HCT116 (cell line): ENCODE measurements at regions not wholly inside any gene's neighbourhood (a gene's known extent, or its start where the extent isn't known, plus 50 kb on each side); places are given as distances from the start of the nearest gene placed in this dataset.

Source experiments
- ATAC-seq: fragments of 200-7000 bp; cut with Tn5 transposase; 2 replicates; pipeline ENCODE4 v1.9.1; 2020; ENCODE audit warnings: mild to moderate bottlenecking, moderate library complexity
- BruUV-seq: library from RNA; stranded (reverse); fragments of 400-500 nt; replicated peaks from 2 replicates; lab custom pipeline; 2021; lab: Mats Ljungman, UMichigan
- CTCF ChIA-PET: fragments of 300-600 bp; sonication (Branson Sonifier 250); formaldehyde crosslinking; loops from one replicate; lab custom pipeline; 2021; ENCODE audit warnings: antibody characterized with exemption; lab: Charles Lee
- POLR2A ChIA-PET: fragments of 300-600, 350-600 bp; sonication (Branson Sonifier 250); formaldehyde crosslinking; loops from one replicate; lab custom pipeline; 2021; ENCODE audit warnings: antibody characterized with exemption; lab: Charles Lee
- RAD21 ChIA-PET, 2 experiments: fragments of 300-600 bp; sonication (Branson Sonifier 250); formaldehyde crosslinking; loops; one replicate each; lab custom pipeline; 2023; ENCODE audit warnings: low total read pairs in 2 of 2; ENCODE audit not compliant: uncharacterized antibody in 2 of 2, unreplicated experiment in 2 of 2, low non-redundant PET in 1 of 2; lab: Charles Lee
- DNase-seq: peaks from one replicate; pipeline ENCODE4 v3.0.0-alpha.2; 2010; ENCODE audit warnings: low read depth, low spot score
- H2AFZ ChIP-seq: fragments of 200-600 bp; shearing (Covaris generic), sonication (generic); 2 replicates; pipeline ENCODE4 v1.6.1; 2017; ENCODE audit warnings: low read depth, mixed run types, mixed read lengths, antibody characterized with exemption, low read length; ENCODE audit not compliant: poor library complexity, severe bottlenecking
- H3K27ac ChIP-seq: 2 replicates; pipeline ENCODE4 v1.5.1; 2012; ENCODE audit warnings: low read depth, low read length
- H3K27me3 ChIP-seq: fragments of 200-600 bp; sonication (generic); 2 replicates; pipeline ENCODE4 v1.6.1; 2016; ENCODE audit warnings: mixed run types, low read length, mixed read lengths; ENCODE audit not compliant: insufficient read depth
- H3K36me3 ChIP-seq, 2 experiments: fragments of 200-500 bp in 1 of 2; fragments of 200-600 bp in 1 of 2; sonication (Bioruptor generic) in 1 of 2; sonication (generic) in 1 of 2; 2 replicates each; pipeline versions ENCODE4 v1.5.1 to v1.6.1; 2014 to 2016; ENCODE audit warnings: low read length in 2 of 2, inconsistent platforms in 1 of 2, mixed read lengths in 1 of 2, mixed run types in 1 of 2; ENCODE audit not compliant: insufficient read depth in 2 of 2, control insufficient read depth in 1 of 2
- H3K4me1 ChIP-seq, 2 experiments: fragments of 200-600 bp in 1 of 2; sonication (generic) in 1 of 2; 2 replicates each; pipeline versions ENCODE4 v1.5.1 to v1.6.1; 2012 to 2017; ENCODE audit warnings: low read length in 2 of 2, inconsistent platforms in 1 of 2, mild to moderate bottlenecking in 1 of 2, mixed read lengths in 1 of 2, mixed run types in 1 of 2, moderate library complexity in 1 of 2; ENCODE audit not compliant: insufficient read depth in 2 of 2, control insufficient read depth in 1 of 2
- H3K4me2 ChIP-seq: fragments of 200-600 bp; sonication (generic); 2 replicates; pipeline ENCODE4 v1.6.1; 2017; ENCODE audit warnings: mixed run types, low read length, mixed read lengths
- H3K4me3 ChIP-seq, 2 experiments: fragments of 200-600 bp in 1 of 2; sonication (generic) in 1 of 2; replicated peaks in 1 of 2; 2 replicates each; pipeline ENCODE4 v1.5.1; 2011 to 2016; ENCODE audit warnings: low read length in 2 of 2, control low read depth in 1 of 2, low read depth in 1 of 2, mild to moderate bottlenecking in 1 of 2, mixed read lengths in 1 of 2, mixed run types in 1 of 2
- H3K79me2 ChIP-seq: fragments of 200-600 bp; sonication (generic); 2 replicates; pipeline ENCODE4 v1.6.1; 2017; ENCODE audit warnings: mild to moderate bottlenecking, mixed run types, low read length, moderate library complexity, mixed read lengths; ENCODE audit not compliant: insufficient read depth
- H3K9ac ChIP-seq: fragments of 200-600 bp; sonication (generic); 2 replicates; pipeline ENCODE4 v1.6.1; 2016; ENCODE audit warnings: low read length, mixed read lengths
- H3K9me2 ChIP-seq: fragments of 200-600 bp; sonication (generic), shearing (Covaris generic); 2 replicates; pipeline ENCODE4 v1.6.1; 2017; ENCODE audit warnings: mixed run types, mild to moderate bottlenecking, moderate library complexity; ENCODE audit not compliant: insufficient read depth
- H3K9me3 ChIP-seq, 2 experiments: fragments of 200-500 bp in 1 of 2; fragments of 200-600 bp in 1 of 2; sonication (Bioruptor generic) in 1 of 2; sonication (generic) in 1 of 2; 2 replicates each; pipeline ENCODE4 v1.6.1; 2014 to 2017; ENCODE audit warnings: low read length in 2 of 2, mixed read lengths in 2 of 2, inconsistent platforms in 1 of 2, low read depth in 1 of 2, mild to moderate bottlenecking in 1 of 2, mixed run types in 1 of 2, moderate library complexity in 1 of 2; ENCODE audit not compliant: control insufficient read depth in 1 of 2, insufficient read depth in 1 of 2
- H4K20me1 ChIP-seq: fragments of 200-600 bp; sonication (generic), shearing (Covaris generic); 2 replicates; pipeline ENCODE4 v1.6.1; 2017; ENCODE audit warnings: mixed run types, mild to moderate bottlenecking, moderate library complexity; ENCODE audit not compliant: insufficient read depth
- CTCF ChIP-seq, 3 experiments: fragments of 200-600 bp in 1 of 3; sonication (generic) in 1 of 3; IDR thresholded peaks in 2 of 3; conservative IDR thresholded peaks in 1 of 3; 2 replicates each; pipeline ENCODE4 v1.5.1; 2012 to 2017; ENCODE audit warnings: low read depth in 2 of 3, low read length in 2 of 3, antibody characterized with exemption in 1 of 3, borderline replicate concordance in 1 of 3, control low read depth in 1 of 3, mild to moderate bottlenecking in 1 of 3, mixed read lengths in 1 of 3, mixed run types in 1 of 3, moderate library complexity in 1 of 3; ENCODE audit not compliant: insufficient read depth in 1 of 3
- EGR1 ChIP-seq: IDR thresholded peaks from 2 replicates; pipeline ENCODE4 v1.6.1; 2012; ENCODE audit warnings: low read depth
- ELF1 ChIP-seq: IDR thresholded peaks from 2 replicates; pipeline ENCODE4 v1.6.1; 2012; ENCODE audit warnings: low read depth, borderline replicate concordance
- EZH2 ChIP-seq: fragments of 200-600 bp; sonication (generic); IDR thresholded peaks from 2 replicates; pipeline ENCODE4 v1.6.1; 2017; ENCODE audit warnings: antibody characterized with exemption, mixed run types
- EZH2phosphoT487 ChIP-seq: fragments of 200-600 bp; IDR thresholded peaks from 2 replicates; pipeline ENCODE4 v1.6.1; 2018; ENCODE audit warnings: antibody characterized with exemption, borderline replicate concordance
- JUND ChIP-seq: IDR thresholded peaks from 2 replicates; pipeline ENCODE4 v1.6.1; 2012
- MAX ChIP-seq: IDR thresholded peaks from 2 replicates; pipeline ENCODE4 v1.6.1; 2012
- POLR2A ChIP-seq: IDR thresholded peaks from 2 replicates; pipeline ENCODE4 v1.7.0; 2011; ENCODE audit warnings: borderline replicate concordance; ENCODE audit not compliant: insufficient read depth, insufficient read length; ENCODE audit errors: extremely low read depth
- SIN3A ChIP-seq: IDR thresholded peaks from 2 replicates; pipeline ENCODE4 v1.6.1; 2012; ENCODE audit warnings: low read depth
- SRF ChIP-seq: IDR thresholded peaks from 2 replicates; pipeline ENCODE4 v1.6.1; 2012; ENCODE audit warnings: low read depth
- intact Hi-C: fragments of 100-400 bp; cut with micrococcal nuclease; formaldehyde crosslinking; loops from 2 replicates; pipeline ENCODE4 v1.10.0; 2022
- TF ChIP-seq, protein P1 (sequence below): IDR thresholded peaks from 2 replicates; pipeline ENCODE4 v1.6.1; 2012
- TF ChIP-seq, protein P2 (sequence below): IDR thresholded peaks from 2 replicates; pipeline ENCODE4 v1.6.1; 2012; ENCODE audit warnings: low read depth

DNA sequence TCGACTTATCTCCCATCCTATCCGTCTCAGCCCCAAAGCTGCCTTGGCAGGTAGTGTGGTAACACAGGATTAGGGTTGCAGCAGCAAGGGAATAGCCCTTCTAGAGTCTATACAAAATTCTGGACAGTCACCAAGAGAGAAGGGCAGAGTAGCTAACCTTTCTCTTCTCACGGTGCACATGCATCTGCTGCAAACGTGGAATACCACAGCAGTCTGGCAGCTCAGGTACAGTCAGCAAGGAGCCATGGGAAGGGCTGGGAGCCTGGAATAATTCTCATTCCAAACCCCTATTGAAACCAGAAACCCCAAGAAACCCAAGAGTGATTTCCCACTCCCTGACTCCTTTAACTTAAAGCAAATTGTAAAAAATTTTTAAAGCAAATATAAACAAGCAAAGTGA, 92.3 kb upstream of the THRB start:
- ChIA-PET CTCF (interaction anchor here (0.7 kb wide), 1 partner anchor 93 kb away, joined by 3 read pairs; no protein-coding TSS in a partner anchor), POLR2A (no interaction called here), RAD21 (no interaction called here)
- BruUV-seq = no TSS peak
- Histone ChIP-seq H3K79me2 (no peaks in the 10 kb centered on the region), H3K4me2 (no peak overlapping the region), H3K9me2 (no peaks in the 10 kb centered on the region), H2AFZ (no peak overlapping the region), H3K9me3 (no peaks in the 10 kb centered on the region), H4K20me1 (no peaks in the 10 kb centered on the region), H3K9ac (no peak overlapping the region), H3K36me3 (no peaks in the 10 kb centered on the region), H3K4me1 (peaks cover 0 to 9% of the 10 kb centered on the region in 2 experiments; a peak in 2 of 4 replicates)
- ATAC-seq (no peak), DNase-seq (no peak)
- intact Hi-C loops = no loop called here
- TF ChIP-seq EZH2phosphoT487 (no peak), JUND (no peak), ELF1 (no peak), SRF (no peak), EZH2 (no peak), POLR2A (no peak), CTCF (IDR thresholded peaks at IDR 0.05 in 2 of 3, conservative IDR thresholded peaks at IDR 0.05 in 1 of 3; ENCODE audit: borderline replicate concordance in 1 of 3, insufficient read depth in 1 of 3, low read depth in 2 of 3, low read length in 2 of 3) (no peak), EGR1 (no peak), MAX (no peak), SIN3A (no peak)
- TF ChIP-seq, protein P1, sequence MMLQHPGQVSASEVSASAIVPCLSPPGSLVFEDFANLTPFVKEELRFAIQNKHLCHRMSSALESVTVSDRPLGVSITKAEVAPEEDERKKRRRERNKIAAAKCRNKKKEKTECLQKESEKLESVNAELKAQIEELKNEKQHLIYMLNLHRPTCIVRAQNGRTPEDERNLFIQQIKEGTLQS = no peak
- TF ChIP-seq, protein P2, sequence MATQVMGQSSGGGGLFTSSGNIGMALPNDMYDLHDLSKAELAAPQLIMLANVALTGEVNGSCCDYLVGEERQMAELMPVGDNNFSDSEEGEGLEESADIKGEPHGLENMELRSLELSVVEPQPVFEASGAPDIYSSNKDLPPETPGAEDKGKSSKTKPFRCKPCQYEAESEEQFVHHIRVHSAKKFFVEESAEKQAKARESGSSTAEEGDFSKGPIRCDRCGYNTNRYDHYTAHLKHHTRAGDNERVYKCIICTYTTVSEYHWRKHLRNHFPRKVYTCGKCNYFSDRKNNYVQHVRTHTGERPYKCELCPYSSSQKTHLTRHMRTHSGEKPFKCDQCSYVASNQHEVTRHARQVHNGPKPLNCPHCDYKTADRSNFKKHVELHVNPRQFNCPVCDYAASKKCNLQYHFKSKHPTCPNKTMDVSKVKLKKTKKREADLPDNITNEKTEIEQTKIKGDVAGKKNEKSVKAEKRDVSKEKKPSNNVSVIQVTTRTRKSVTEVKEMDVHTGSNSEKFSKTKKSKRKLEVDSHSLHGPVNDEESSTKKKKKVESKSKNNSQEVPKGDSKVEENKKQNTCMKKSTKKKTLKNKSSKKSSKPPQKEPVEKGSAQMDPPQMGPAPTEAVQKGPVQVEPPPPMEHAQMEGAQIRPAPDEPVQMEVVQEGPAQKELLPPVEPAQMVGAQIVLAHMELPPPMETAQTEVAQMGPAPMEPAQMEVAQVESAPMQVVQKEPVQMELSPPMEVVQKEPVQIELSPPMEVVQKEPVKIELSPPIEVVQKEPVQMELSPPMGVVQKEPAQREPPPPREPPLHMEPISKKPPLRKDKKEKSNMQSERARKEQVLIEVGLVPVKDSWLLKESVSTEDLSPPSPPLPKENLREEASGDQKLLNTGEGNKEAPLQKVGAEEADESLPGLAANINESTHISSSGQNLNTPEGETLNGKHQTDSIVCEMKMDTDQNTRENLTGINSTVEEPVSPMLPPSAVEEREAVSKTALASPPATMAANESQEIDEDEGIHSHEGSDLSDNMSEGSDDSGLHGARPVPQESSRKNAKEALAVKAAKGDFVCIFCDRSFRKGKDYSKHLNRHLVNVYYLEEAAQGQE = no peak
- TF ChIP-seq, all 23 proteins: peak for 0
- Histone ChIP-seq H3K4me3 (no peak overlapping the region), H3K27ac (no peak overlapping the region), H3K27me3 (no peaks in the 10 kb centered on the region; the same call in 1 of the 2 replicates)
